ENCODE measurements at regions not wholly inside any gene's neighbourhood (a gene's known extent, or its start where the extent isn't known, plus 50 kb on each side); places are given as distances from the start of the nearest gene placed in this dataset.

- no peak for ATAC-seq
- TF ChIP-seq CEBPB (IDR thresholded peaks at IDR 0.05) (no peak), CBX2 (IDR thresholded peaks at IDR 0.05; ENCODE audit: borderline replicate concordance, low read depth) (no peak), MAZ (IDR thresholded peaks at IDR 0.05; ENCODE audit: borderline replicate concordance, low read depth, low read length) (no peak), ATOH8 (CRISPR knock-in tag; IDR thresholded peaks at IDR 0.05; ENCODE audit: low read depth) (no peak), TP53 (CRISPR knock-in tag; IDR thresholded peaks at IDR 0.05) (no peak), FOXS1 (CRISPR knock-in tag; IDR thresholded peaks at IDR 0.05) (no peak), PHF8 (IDR thresholded peaks at IDR 0.05; ENCODE audit: borderline replicate concordance, low read depth) (no peak), RAD21 (conservative IDR thresholded peaks at IDR 0.05 in 1 of 2, IDR thresholded peaks at IDR 0.05 in 1 of 2) (no peak), JUNB (IDR thresholded peaks at IDR 0.05) (no peak), TFCP2L1 (CRISPR knock-in tag; IDR thresholded peaks at IDR 0.05) (no peak), HEYL (CRISPR knock-in tag; IDR thresholded peaks at IDR 0.05) (no peak), RARB (CRISPR knock-in tag; IDR thresholded peaks at IDR 0.05) (no peak), SREBF2 (IDR thresholded peaks at IDR 0.05) (no peak), ZNF302 (CRISPR knock-in tag; IDR thresholded peaks at IDR 0.05) (no peak), CHD4 (IDR thresholded peaks at IDR 0.05; ENCODE audit: borderline replicate concordance) (no peak), EHMT2 (IDR thresholded peaks at IDR 0.05; ENCODE audit: low read depth) (no peak), EP300 (IDR thresholded peaks at IDR 0.05) (no peak)
- TF ChIP-seq, protein P1, sequence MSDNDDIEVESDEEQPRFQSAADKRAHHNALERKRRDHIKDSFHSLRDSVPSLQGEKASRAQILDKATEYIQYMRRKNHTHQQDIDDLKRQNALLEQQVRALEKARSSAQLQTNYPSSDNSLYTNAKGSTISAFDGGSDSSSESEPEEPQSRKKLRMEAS (IDR thresholded peaks at IDR 0.05) = no peak
- TF ChIP-seq, protein P2, sequence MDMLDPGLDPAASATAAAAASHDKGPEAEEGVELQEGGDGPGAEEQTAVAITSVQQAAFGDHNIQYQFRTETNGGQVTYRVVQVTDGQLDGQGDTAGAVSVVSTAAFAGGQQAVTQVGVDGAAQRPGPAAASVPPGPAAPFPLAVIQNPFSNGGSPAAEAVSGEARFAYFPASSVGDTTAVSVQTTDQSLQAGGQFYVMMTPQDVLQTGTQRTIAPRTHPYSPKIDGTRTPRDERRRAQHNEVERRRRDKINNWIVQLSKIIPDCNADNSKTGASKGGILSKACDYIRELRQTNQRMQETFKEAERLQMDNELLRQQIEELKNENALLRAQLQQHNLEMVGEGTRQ (IDR thresholded peaks at IDR 0.05) = no peak
- TF ChIP-seq, protein P3, sequence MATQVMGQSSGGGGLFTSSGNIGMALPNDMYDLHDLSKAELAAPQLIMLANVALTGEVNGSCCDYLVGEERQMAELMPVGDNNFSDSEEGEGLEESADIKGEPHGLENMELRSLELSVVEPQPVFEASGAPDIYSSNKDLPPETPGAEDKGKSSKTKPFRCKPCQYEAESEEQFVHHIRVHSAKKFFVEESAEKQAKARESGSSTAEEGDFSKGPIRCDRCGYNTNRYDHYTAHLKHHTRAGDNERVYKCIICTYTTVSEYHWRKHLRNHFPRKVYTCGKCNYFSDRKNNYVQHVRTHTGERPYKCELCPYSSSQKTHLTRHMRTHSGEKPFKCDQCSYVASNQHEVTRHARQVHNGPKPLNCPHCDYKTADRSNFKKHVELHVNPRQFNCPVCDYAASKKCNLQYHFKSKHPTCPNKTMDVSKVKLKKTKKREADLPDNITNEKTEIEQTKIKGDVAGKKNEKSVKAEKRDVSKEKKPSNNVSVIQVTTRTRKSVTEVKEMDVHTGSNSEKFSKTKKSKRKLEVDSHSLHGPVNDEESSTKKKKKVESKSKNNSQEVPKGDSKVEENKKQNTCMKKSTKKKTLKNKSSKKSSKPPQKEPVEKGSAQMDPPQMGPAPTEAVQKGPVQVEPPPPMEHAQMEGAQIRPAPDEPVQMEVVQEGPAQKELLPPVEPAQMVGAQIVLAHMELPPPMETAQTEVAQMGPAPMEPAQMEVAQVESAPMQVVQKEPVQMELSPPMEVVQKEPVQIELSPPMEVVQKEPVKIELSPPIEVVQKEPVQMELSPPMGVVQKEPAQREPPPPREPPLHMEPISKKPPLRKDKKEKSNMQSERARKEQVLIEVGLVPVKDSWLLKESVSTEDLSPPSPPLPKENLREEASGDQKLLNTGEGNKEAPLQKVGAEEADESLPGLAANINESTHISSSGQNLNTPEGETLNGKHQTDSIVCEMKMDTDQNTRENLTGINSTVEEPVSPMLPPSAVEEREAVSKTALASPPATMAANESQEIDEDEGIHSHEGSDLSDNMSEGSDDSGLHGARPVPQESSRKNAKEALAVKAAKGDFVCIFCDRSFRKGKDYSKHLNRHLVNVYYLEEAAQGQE (IDR thresholded peaks at IDR 0.05) = no peak
- Histone ChIP-seq H3K4me2 (no peak overlapping the region), H3K27ac (no peak overlapping the region), H3K4me1 (no peaks in the 10 kb centered on the region), H3K4me3 (no peak overlapping the region), H3K9me3 (no peaks in the 10 kb centered on the region)
- ChIA-PET POLR2A (no interaction called here), CTCF (interaction anchor here (0.9 kb wide), 1 partner anchor 26 kb away, joined by 5 read pairs; no protein-coding TSS in a partner anchor)
- no peak for FAIRE-seq
- no peak for DNase-seq (ENCODE audit: low read depth in 1 of 2, low spot score in 1 of 2)
- 86% methylated on average over 8 of the region's 8 CpGs for WGBS (ENCODE audit: missing lambda C conversion rate)
Measured at GRCh38 chr14:65333943-65334687, 78.4 kb upstream of the FUT8 start.

DNA sequence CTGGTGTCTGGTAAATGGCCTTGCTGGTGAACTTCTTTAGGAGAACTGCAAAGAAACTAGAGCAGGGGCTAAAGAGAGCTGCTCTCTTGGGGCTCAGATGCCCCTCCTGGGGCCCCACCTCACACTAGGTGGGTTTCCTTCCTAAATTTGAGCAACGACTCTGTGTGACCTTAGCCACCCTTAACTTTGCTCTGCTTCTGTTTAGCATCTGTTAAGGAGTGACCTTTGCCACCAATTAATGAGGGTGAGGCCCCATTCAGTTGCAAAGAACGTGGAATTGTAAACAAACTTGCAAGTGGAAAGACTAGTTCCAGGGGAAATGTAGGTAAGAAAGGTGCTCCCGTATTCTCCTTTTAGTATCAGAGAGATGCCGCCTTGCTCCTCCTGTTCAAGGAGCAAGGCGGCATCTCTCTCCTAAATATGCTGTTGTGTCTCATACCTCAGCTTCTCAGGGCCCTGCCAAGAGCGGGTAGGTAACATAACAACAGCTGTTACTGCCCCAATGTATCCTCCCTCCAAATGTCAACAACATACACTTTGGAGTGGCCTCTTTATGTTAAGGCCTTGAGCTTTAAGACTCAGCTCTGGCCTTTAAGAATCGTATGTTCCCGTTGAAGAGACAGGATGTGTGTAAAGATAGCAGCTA lies 77.6 kb upstream of the FUT8 start:
- WGBS (ENCODE audit: missing lambda C conversion rate) = 73% methylated on average over 8 of the region's 8 CpGs
- FAIRE-seq (no peak), DNase-seq (ENCODE audit: low read depth in 1 of 2, low spot score in 1 of 2) (no peak), ATAC-seq (no peak)
- TF ChIP-seq EHMT2 (IDR thresholded peaks at IDR 0.05; ENCODE audit: low read depth) (no peak), TFCP2L1 (CRISPR knock-in tag; IDR thresholded peaks at IDR 0.05) (no peak), JUNB (IDR thresholded peaks at IDR 0.05) (no peak), RARB (CRISPR knock-in tag; IDR thresholded peaks at IDR 0.05) (no peak), CEBPB (IDR thresholded peaks at IDR 0.05) (no peak), EHF (CRISPR knock-in tag; IDR thresholded peaks at IDR 0.05) (no peak), MAZ (IDR thresholded peaks at IDR 0.05; ENCODE audit: borderline replicate concordance, low read depth, low read length) (no peak), FOSL2 (IDR thresholded peaks at IDR 0.05) (no peak), FOSL2 (CRISPR knock-in tag; IDR thresholded peaks at IDR 0.05) (no peak), MYC (IDR thresholded peaks at IDR 0.05; ENCODE audit: borderline replicate concordance, low read length) (no peak), RFX5 (IDR thresholded peaks at IDR 0.05) (no peak), NR3C1 (IDR thresholded peaks at IDR 0.05) (no peak), TP53 (CRISPR knock-in tag; IDR thresholded peaks at IDR 0.05) (no peak), HDAC2 (IDR thresholded peaks at IDR 0.05) (no peak), HOXB13 (CRISPR knock-in tag; IDR thresholded peaks at IDR 0.05; ENCODE audit: low read depth) (no peak), ELK1 (IDR thresholded peaks at IDR 0.05; ENCODE audit: low read depth, low read length) (no peak), RNF2 (IDR thresholded peaks at IDR 0.05; ENCODE audit: borderline replicate concordance, low read depth) (no peak), ZFP36 (IDR thresholded peaks at IDR 0.05; ENCODE audit: borderline replicate concordance, partially characterized antibody) (no peak)
- H3K27ac ChIP-seq = no peak overlapping the region
- H3K4me2 ChIP-seq = no peak overlapping the region
- POLR2A ChIA-PET = no interaction called here
- CTCF ChIA-PET = interaction anchor here (0.9 kb wide), 1 partner anchor 76 kb away, joined by 3 read pairs; no protein-coding TSS in a partner anchor
- H3K4me3 ChIP-seq = no peak overlapping the region
- no peaks in the 10 kb centered on the region for H3K4me1 ChIP-seq
- H3K9me3 ChIP-seq = no peaks in the 10 kb centered on the region

All from A549 (cell line).